Esophagus squamous epithelium (tissue), 4 donors: ENCODE measurements at regions not wholly inside any gene's neighbourhood (a gene's known extent, or its start where the extent isn't known, plus 50 kb on each side); places are given as distances from the start of the nearest gene placed in this dataset.

Experiments used
- CTCF ChIP-seq, 6 experiments: fragments of 450-650 bp in 4 of 6; fragments of 200-600 bp in 2 of 6; sonication (generic) in 2 of 6; IDR thresholded peaks; one replicate each; pipeline ENCODE4 v1.5.1; 2016 to 2019; ENCODE audit warnings: antibody characterized with exemption in 6 of 6, mild to moderate bottlenecking in 4 of 6, moderate library complexity in 4 of 6
- POLR2A ChIP-seq, 4 donors: fragments of 450-650 bp; IDR thresholded peaks; one replicate each; pipeline ENCODE4 v1.6.1; 2017; ENCODE audit warnings: antibody characterized with exemption in 4 of 4, mild to moderate bottlenecking in 4 of 4, moderate library complexity in 3 of 4

GRCh38 chr3:126270145-126270811 lies 86.9 kb downstream of the KLF15 start:
- TF ChIP-seq CTCF (IDR thresholded peaks at IDR 0.05) (no peak), POLR2A (IDR thresholded peaks at IDR 0.05) (no peak)
